ENCODE measurements at regions not wholly inside any gene's neighbourhood (a gene's known extent, or its start where the extent isn't known, plus 50 kb on each side); places are given as distances from the start of the nearest gene placed in this dataset.
"Not testable (repeated sequence)": the region's sequence is repeated elsewhere in the genome, so short reads cannot be mapped to it uniquely, and the experiment has no call there.

GRCh38 chr6:1230281-1230680 is 81.6 kb upstream of the FOXQ1 start:
- DNase-seq = no peak

DNA sequence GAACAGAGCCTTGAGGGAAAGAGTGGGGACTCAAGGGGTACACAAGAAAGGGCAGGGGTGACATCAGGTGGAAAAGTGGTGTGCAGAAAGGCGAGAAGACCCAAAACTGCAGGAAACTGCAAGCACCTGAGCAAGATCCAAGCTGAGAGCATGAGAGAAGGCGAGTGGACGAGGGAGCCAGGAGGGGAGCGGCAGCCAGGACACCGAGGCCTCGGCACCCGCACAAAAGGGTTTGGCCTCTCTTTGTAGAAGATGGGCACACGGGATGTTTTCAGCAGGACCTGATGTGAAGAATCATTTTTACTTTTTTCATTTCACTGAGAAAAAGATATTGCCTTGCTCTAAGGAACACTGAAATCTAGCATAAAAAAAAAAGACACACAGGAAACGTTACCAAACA is 82.1 kb upstream of the FOXQ1 start:
- no peak for DNase-seq

- no peak for DNase-seq
Observed at GRCh38 chr6:1229301-1229700, 82.6 kb upstream of the FOXQ1 start.

GRCh38 chr6:1228754-1229191 is 83.1 kb upstream of the FOXQ1 start:
- no peak for DNase-seq

DNA sequence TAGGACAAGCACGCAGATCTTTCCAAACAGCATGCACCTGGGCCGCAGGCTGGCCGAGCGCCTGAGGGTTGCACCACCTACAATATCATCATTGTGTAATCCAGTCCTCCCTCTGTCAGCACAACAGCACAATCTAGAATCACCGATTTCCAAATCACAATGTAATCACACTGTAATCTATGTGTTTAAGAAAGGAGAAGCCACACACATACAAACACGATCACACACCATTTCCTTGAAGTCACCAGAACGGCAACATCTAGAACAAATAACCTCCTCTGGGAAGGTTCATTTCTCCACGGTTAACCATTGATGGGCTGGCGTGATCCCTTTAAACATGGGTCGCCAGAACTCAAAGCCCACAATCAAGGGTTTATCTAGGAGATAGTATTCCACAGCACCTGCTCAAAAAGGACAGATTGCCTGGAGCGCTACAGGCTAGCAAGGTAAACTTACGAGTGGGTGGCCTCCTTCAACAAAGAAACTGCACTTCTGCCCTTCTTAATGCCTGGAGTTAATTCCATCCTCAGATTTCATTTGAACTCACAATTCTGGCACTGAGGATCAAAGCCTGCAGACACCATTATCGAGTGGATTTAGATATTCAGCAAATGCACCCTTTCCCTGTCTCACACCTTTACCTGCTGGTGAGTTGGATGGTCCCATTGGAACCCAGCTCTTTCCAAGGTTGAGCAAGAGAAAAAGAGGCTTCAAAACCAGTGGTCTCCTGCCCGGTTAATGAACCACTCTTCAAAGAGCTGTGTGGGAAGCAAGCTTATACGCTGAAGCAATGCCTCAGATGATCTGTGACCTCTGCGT is 83.8 kb upstream of the FOXQ1 start:
- DNase-seq = no peak

- DNase-seq = no peak
Observed at GRCh38 chr6:1227600-1227934, 84.3 kb upstream of the FOXQ1 start.

GRCh38 chr6:1226277-1227099 is 85.4 kb upstream of the FOXQ1 start:
- no peak for DNase-seq

DNA sequence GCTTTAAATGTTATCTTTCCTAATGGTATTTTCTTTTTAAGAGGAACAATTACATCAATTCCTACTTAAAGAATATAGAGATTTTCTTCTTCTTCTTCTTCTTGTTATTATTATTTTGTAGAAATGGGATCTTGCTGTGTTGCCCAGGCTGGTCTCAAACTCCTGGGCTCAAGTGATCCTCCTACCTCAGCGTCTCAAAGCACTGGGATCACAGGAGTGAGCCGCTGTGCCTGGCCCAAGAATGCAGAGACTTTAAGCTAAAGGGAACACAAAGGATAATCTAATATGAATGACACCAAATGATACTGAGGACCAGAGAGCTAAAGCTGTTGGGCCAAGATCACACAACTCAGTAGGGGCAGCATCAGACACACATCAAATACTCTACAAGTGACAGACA is 87.4 kb upstream of the FOXQ1 start:
- DNase-seq = no peak

GRCh38 chr6:1222728-1223595 is 88.9 kb upstream of the FOXQ1 start:
- DNase-seq = no peak

GRCh38 chr6:1217396-1217795 is 94.5 kb upstream of the FOXQ1 start:
- DNase-seq = no peak

GRCh38 chr6:1216488-1216974 is 95.4 kb upstream of the FOXQ1 start:
- DNase-seq = no peak

DNA sequence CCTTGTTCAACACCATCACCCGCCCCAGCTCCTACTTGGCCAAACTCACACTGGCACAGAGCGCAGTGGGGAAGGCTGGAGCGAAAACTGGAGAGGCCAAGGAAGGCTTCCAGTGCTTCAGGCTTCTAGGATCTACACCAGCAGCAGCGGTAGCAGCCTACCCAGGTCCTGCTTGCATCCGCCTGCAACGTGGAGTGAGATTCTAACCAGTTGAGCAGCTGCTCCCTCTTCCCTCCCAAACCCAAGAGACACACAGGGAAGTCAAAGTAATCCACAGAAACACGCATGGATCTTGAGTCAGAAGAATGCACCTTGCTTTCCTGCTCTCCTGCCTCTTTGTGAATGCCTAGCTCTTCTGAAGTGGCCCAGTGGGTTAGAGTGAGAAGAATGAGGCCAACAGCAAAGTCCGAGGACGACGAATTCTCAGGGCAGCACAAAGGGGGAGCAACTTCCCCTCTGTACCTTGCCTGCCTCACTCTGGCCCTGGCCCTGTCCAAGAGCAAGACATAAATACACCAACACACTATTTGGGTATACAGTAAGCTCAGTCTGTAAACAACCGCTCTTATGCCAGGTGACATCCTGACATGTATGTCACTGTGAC is 95.9 kb upstream of the FOXQ1 start:
- no peak for DNase-seq

DNA sequence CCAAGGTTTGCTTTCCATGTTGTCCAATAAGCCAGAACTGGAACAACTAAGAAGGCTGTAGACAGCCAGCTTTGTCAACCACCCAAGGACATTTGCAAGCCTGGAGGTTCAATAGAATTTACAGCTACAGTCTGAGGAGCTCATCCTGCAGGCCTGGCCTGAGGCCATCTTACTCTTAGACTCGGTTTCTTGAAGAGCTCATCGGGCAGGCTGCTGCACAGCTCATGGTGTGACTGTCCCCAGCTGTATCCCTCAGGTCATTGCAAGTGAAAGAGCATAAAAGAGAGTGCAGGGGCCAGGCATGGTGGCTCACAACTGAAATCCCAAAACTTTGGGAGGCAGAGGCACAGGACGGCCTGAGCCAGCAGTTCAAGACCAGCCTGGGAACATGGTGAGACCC is 96.9 kb upstream of the FOXQ1 start:
- no peak for DNase-seq

DNA sequence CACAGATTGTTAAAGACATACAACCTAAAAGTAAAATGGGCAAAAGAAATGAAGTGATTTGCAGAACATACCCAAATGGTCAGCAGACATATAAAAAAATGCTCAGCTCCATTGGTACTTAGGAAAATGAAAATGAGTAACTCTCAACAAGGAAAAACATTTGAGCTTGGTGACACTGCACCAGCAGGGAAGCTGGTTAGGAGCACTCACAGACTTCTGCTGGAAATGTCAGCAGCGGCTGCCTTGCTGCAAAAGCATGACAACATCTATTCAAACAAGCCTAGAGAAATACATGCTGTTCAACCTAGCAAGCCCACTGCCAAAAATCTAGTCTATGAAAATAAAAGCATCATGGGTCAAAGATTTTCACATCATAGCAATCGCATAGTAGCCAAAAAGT is 99.0 kb upstream of the FOXQ1 start:
- no peak for DNase-seq

DNA sequence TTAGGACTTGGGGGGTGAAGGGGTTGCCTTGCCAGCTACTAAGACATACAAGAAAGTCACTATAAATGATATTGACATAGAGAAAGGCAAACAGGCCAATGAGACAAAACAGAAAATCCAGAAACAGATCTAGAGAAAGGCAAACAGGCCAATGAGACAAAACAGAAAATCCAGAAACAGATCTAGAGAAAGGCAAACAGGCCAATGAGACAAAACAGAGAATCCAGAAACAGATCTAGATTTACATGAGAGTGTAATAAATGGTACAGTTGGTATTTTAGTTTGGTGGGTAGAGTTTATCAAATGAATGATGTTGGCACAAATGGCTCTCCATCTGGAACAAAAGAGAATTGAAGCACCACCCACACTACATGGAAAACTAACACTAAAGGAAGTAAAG is 99.8 kb upstream of the FOXQ1 start:
- not testable (repeated sequence) for DNase-seq

DNA sequence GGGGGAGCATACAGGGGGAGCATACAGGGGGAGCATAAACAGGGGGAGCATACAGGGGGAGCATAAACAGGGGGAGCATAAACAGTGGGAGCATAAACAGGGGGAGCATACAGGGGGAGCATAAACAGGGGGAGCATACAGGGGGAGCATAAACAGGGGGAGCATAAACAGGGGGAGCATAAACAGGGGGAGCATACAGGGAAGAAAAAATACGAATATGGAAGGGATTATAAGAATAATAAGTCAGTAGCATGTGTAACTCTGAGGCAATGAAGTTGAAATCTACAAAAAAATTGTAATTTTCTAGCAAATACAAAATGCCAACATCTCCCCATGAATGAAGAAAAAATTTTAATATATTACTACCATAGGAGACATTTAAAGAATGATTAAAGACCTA is 101.3 kb upstream of the FOXQ1 start:
- DNase-seq = not testable (repeated sequence)

GRCh38 chr6:1208876-1209275 is 103.0 kb upstream of the FOXQ1 start:
- no peak for DNase-seq

- no peak for DNase-seq
Observed at GRCh38 chr6:1203546-1203945, 108.4 kb upstream of the FOXQ1 start.

GRCh38 chr6:1202201-1202600 is 109.7 kb upstream of the FOXQ1 start:
- DNase-seq = no peak

DNA sequence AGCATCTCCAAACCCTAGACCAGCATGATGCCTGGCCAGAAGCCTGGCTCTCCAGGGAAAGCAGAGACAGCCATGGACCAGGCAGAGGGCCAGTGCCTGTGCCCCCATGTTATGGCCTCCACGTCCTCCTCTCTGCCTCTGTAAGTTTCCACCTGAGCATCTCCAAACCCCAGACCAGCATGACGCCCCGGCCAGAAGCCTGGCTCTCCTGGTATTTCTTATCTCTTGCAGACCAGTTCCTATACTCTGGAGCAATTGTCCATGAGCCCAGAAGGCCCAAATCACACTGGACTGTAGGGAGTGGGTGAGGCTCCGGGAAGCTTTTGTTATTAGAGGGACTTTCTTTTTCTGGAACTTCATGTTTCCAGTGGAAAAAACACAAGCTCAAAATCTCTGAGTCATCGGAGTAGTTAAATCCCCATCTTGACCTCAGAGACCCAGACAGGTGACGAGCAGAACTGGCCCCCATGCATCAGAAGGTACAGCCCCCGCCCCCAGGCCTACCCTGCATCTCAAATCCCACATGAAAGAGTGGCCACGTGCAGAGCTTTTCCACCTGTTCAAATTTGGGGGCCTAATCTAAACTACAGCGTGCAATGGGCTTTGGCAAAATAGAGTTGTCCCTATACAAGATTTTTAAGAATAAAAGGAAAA is 110.2 kb upstream of the FOXQ1 start:
- no peak for DNase-seq

GRCh38 chr6:1200409-1201101 is 111.3 kb upstream of the FOXQ1 start:
- DNase-seq = no peak

- no peak for DNase-seq
Observed at GRCh38 chr6:1200081-1200408, 111.9 kb upstream of the FOXQ1 start.
